Ecto neural progenitor cell (in vitro differentiated cells): ENCODE measurements at regions not wholly inside any gene's neighbourhood (a gene's known extent, or its start where the extent isn't known, plus 50 kb on each side); places are given as distances from the start of the nearest gene placed in this dataset.
"Not testable (repeated sequence)": the region's sequence is repeated elsewhere in the genome, so short reads cannot be mapped to it uniquely, and the experiment has no call there.

Experiments used
- DNase-seq: peaks from one replicate; pipeline ENCODE4 v3.0.0-alpha.2; 2018; ENCODE audit warnings: low spot score

DNA sequence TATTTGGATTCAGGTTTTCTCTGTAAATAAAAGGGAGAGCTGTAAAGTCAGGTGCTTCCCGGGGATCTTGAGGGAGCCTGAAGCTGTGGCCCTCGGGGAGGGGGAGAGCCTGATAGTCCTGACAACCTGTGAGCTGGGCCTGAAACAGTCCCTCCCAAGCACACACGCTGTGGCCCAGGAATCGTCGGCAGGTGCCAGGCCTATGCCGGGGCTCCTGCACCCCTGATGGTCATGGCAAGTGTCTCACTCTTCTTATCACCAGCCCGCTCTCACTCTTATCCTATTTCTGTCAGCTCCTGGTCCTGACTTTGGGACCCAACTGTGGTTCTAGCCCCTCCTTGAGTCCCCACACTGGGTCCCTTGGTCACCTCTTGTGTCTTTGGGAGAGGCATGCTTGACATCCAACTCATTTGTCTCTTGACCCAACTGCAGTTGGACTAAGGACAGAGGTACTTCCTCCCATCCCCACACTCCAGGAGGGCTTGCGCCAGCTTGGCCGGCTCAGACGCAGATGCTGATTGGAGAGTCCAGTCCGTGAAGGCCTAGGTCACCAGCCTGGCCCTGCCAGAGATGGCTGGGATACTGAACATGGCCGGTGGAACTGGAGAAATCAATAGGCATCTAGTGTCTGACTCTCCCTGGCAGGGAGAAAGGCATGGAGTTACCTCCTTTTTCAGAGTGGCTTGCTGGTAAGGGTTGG, 170.5 kb upstream of the WSCD1 start:
- DNase-seq, result peak; percentile 42

- DNase-seq, result no peak
Observed at GRCh38 chr17:5901731-5902130, 168.4 kb upstream of the WSCD1 start.

GRCh38 chr17:5902181-5903140, 167.7 kb upstream of the WSCD1 start:
- DNase-seq, result peak; percentile 52

GRCh38 chr17:5911919-5912318, 158.3 kb upstream of the WSCD1 start:
- peak; percentile 19 for DNase-seq

GRCh38 chr17:5913032-5913531, 157.1 kb upstream of the WSCD1 start:
- DNase-seq, result peak; percentile 32

GRCh38 chr17:5913641-5914040, 156.5 kb upstream of the WSCD1 start:
- peak; percentile 1 for DNase-seq

DNA sequence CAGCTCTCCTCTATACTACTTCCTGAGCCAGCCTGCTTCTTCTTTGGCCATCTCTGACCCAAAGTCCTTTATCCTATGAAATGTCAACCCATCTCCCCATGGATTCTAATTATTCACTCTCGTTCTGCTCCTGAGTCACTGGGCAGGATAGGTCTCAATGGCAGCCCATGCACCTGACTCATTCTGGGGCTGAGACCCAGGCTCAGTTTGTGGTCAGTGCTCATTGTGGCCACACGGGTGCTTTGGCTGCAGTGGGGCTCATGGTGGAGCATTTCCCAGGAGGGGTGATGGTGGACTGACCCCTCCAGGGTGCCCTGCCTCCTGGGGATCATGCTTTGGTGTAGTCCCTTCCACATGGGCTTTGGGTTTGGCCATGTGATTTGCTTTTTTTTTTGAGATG, 154.8 kb upstream of the WSCD1 start:
- DNase-seq, result no peak

DNA sequence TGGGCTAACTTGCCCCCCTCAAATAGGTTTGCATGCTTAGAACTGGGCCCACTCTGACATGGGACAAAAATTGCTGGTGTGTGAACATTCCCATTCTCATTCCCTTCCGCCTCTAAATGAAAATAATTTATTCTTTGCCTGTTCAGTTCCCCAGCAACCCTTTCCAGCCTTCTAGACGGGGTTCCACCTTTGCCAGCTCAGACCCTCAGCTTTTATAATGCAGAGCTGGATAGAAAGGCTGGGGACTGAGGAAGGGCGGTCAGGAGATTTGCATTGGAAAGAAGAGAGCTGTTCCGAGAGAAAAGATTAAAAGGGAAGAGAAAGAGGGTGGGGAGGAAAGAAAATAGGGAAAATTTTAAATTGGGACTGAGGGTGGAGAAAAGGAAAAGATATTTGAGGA, 151.1 kb upstream of the WSCD1 start:
- no peak for DNase-seq

DNA sequence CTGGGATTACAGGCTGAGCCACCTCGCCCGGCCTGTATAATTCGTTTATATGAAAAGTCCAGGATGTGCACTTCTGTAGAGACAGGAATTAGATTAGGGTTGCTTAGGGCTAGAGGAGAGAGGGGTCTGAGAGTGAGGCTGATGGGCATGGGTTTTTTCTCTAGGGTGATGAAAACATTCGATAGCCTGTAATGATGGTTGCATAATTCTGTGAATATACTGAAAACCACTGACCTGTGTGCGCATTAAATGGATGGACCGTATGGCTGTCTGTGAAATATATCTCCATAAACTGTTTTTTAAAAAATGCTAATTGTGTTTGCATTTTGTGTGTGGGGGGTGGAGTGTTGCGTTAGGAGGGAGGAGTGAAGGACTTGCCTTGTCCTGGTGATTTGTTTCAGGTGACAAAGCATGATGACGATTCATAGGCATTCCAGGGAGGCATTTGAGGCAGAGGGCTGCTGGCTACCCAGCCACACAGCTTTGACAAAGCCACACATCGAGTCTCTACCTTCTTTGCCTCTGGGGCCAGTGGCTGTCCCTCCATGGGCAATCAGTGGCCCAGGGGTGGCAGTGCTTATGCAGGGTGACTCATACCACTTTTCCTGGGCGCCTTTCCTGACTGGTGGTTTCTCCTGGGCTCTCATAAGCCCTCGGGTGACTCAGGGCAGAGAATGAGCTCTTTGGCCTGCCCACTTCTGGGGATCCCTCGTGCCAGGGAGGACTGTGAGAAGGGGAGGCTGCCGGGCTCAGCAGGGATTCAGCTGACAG, 148.5 kb upstream of the WSCD1 start:
- DNase-seq, result no peak

DNA sequence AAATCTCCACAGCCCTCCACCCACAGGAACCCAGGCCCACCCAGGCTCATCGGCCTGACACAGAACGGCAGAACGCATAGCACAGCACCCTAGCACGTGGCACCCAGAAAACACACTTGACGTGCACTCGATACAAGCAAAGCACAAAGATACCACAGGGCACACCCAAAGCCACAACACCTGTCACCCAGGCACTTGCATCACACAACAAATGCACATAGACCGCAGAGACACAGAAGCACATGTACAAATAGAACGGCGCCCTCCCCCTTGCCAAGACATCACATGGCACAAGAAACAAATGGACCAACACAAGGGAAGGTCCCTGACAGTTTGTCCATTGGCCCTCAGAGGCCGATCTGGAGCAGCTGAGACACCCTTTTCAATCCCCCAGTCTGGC, 147.7 kb upstream of the WSCD1 start:
- DNase-seq, result no peak

DNA sequence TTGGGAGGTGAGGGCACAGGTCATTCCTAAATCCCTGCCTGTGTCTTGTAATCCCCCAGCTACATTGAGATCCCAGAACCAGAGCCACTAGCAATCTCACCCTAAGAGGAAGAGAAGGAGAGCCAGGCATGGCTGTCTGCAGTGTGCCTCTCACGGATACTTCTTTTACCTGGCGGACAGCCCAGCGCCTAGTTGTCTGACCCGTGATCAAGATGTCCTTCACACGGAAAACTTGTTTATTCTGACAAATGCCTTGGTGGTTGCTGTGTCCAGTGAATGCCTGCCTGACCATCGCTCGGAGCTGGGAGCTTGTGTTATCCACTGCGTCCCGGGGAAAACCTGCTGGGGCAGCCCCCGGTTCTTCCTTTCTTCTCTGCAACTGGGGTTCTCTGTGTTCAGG, 140.5 kb upstream of the WSCD1 start:
- no peak for DNase-seq

DNA sequence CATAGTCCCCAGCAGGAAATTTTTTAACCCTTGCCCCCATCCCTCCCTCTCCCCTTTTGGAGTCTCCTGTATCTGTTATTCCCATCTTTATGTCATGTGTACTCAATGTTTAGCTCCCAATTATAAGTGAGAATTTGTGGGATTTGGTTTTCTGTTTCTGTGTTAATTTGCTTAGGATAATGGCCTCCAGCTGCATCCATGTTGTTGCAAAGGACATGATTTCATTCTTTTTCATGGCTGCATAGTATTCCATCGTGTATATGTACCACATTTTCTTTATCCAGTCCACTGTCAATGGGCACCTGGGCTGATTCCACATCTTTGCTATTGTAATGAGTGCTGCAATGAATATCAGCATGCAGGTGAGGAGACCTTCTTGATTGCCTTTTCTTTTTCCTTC, 139.6 kb upstream of the WSCD1 start:
- DNase-seq, result not testable (repeated sequence)

GRCh38 chr17:5931616-5932015, 138.6 kb upstream of the WSCD1 start:
- no peak for DNase-seq

- DNase-seq, result no peak
Observed at GRCh38 chr17:5933430-5933829, 136.7 kb upstream of the WSCD1 start.

DNA sequence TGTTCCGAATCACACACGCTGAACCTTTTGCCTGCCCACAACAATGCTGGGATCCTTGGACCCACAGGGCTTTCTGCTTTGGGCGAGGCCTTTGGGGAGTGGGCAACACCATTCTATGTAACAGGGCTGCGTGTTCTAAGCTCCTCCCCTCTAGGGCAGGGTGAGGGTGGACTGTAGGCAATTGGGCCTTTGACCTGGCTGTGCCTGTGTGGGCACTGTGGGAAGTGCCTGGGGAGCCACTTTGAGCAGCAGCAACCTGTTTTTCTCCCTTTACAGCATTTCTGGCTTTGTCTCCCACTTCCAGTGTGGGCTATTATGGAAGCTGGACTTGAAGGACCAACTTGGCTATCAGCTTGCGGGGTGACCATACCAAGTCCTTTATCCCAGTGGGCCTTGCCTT, 128.9 kb upstream of the WSCD1 start:
- DNase-seq, result no peak

DNA sequence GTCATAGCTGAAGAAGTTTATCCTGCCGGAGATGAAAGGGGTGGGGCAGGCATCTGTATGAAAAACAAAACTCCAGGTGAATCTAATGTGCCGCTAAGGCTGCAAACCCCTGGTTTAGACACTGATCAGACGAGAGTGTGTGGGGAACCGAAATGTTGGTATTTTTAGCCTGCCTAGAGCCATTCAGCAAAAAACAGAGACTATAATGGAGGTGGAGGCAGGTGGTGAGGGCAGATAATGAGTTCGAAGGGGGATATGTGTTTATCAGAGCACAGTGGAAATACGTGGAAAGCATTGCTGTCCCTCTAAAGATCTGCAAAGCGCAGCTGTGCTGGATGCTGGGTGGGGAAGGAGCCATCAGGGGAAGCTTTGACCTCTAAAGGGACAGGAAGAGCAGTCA, 127.5 kb upstream of the WSCD1 start:
- DNase-seq, result no peak

GRCh38 chr17:5943232-5943631, 126.9 kb upstream of the WSCD1 start:
- no peak for DNase-seq

DNA sequence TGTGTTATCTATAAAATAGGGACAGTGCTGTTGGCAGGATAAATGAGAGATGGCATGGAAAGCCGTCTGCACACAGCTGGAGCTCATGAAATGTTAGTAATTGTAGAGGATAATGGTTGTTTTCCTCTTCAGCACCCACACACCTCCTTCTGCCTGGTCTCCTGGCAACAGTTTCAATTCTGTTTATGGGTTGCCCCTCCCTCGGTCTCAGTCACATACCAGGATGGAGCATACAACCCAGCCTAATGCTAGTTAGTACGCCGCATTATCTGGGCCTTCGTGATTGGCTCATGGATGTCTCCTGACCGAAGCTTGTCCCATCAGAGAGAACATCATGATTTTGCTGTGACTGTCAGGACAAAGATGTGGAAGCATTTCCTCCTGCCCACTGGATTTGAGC, 126.2 kb upstream of the WSCD1 start:
- DNase-seq, result no peak

DNA sequence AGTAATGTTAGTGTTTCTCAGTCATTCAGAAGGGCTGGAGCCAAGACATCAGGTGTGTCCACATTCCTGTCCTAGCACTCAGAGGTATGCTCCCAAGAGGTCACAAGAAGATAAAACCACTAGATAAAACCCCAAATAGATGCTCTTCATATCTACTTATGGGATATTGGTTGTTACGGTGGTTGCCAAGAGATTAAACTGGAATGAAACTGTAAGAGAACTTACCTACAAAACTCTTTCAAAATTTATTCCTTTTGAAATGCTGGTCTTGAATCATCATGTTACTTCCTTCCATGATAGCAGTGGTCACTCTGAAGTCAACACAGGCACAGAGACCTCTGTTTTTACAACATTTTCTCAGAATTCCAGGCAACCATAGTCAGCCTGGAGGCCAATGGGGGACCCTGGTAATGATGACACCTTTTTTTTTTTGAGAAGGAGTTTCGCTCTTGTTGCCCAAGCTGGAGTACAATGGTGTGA, 122.4 kb upstream of the WSCD1 start:
- DNase-seq, result no peak

GRCh38 chr17:5948811-5949210, 121.4 kb upstream of the WSCD1 start:
- DNase-seq, result no peak

DNA sequence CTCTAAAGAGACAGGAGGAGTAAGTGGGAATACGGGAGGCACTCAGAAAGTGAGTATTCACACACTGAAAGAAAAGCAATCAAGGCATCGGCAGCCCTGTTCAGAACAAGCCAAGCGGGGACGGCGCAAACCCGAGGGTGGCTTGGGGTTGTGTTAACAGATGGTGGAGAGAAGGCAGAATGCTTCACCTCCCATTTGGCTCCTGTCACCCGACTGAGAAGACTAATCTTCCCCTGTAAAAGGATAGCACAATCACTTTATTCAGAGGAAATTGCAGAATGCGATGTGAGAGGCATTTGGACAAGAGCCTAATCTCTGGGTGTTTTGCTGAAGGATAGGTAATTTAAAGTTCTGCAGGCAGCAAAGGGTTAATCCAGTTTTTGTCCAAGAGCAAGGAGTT, 119.3 kb upstream of the WSCD1 start:
- DNase-seq, result no peak

DNA sequence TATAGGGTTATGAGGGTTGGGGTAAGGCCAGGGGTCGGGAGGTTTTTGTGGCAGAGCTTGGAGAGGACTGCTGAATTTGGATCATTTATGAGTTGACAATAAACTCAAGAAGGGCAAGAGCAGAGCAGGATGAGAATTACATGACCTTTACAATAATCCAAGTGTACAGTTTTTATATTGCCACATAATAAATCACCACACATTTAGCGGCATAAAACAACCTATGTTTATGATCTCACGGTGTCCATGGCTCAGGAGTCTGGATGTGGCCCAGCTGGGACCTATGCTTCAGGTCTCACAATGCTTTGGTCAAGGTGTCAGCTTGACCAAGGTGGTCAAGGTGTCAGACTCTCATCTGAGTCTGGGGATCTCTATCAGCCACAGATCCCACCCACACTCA, 118.3 kb upstream of the WSCD1 start:
- DNase-seq, result no peak
